ENCODE measurements at regions not wholly inside any gene's neighbourhood (a gene's known extent, or its start where the extent isn't known, plus 50 kb on each side); places are given as distances from the start of the nearest gene placed in this dataset.

GRCh38 chr14:48008646-48009045, 333.2 kb upstream of the MDGA2 start:
- ATAC-seq (no peak), DNase-seq (no peak)
- Mint-ChIP-seq H3K9me3 (peaks cover 16% of the 10 kb centered on the region), H3K4me3 (no peak overlapping the region), H3K27me3 (ENCODE audit: low read depth) (no peaks in the 10 kb centered on the region), H3K4me1 (ENCODE audit: low read depth) (no peaks in the 10 kb centered on the region), H3K36me3 (ENCODE audit: insufficient read depth) (no peaks in the 10 kb centered on the region)

DNA sequence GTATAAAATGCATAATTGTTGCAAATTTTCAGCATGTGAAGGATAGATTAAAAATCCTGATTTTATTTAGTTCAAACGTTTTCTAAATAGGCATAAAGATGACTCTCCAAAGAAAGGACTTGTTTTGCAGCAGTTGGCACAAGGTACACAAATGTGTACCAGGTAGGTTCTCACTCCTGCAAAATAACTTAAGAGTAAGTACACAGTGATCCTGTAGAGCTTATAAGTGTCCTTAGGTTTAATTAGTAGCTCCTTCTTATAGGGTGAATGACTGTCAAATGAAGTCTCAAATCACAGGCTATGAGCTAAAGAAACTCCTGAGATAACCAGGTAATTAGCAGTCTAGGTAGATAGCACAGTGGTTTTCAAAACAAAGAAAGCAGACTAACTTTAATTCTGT, 330.6 kb upstream of the MDGA2 start:
- DNase-seq (no peak), ATAC-seq (no peak)
- Mint-ChIP-seq H3K9me3 (peaks cover 9% of the 10 kb centered on the region), H3K4me1 (ENCODE audit: low read depth) (no peaks in the 10 kb centered on the region), H3K36me3 (ENCODE audit: insufficient read depth) (no peaks in the 10 kb centered on the region), H3K27me3 (ENCODE audit: low read depth) (no peaks in the 10 kb centered on the region), H3K4me3 (no peak overlapping the region)

- H3K4me3 Mint-ChIP-seq: no peak overlapping the region
- DNase-seq: no peak
- no peaks in the 10 kb centered on the region for H3K36me3 Mint-ChIP-seq (ENCODE audit: insufficient read depth)
- no peaks in the 10 kb centered on the region for H3K27me3 Mint-ChIP-seq (ENCODE audit: low read depth)
- peaks cover 15% of the 10 kb centered on the region for H3K9me3 Mint-ChIP-seq
- no peaks in the 10 kb centered on the region for H3K4me1 Mint-ChIP-seq (ENCODE audit: low read depth)
- no peak for ATAC-seq
Observed at GRCh38 chr14:47993883-47994282, 318.5 kb upstream of the MDGA2 start.

DNA sequence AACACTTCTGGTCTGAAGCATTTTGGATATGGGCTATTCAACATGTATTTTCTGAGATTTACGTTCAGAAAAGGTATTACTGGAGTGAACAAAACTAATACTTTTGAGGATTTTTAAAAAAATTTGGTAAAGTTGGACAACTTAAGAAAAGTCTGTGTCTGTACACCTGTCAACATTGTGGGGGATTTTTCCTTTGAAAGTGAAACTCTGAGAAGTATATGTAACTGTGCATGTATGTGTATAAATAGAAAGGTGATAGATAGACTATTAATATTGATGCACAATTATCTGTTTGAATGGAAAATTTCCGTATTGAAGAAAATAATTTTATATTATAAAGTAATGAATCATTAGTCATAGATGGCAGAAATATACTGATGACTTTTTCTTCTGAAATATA, 312.8 kb upstream of the MDGA2 start:
- peaks cover 7% of the 10 kb centered on the region for H3K9me3 Mint-ChIP-seq
- ATAC-seq (no peak), DNase-seq (no peak)
- H3K4me1 Mint-ChIP-seq (ENCODE audit: low read depth): no peaks in the 10 kb centered on the region
- no peaks in the 10 kb centered on the region for H3K27me3 Mint-ChIP-seq (ENCODE audit: low read depth)
- H3K4me3 Mint-ChIP-seq: no peak overlapping the region
- no peaks in the 10 kb centered on the region for H3K36me3 Mint-ChIP-seq (ENCODE audit: insufficient read depth)

GRCh38 chr14:47978871-47979270, 303.5 kb upstream of the MDGA2 start:
- no peak overlapping the region for H3K4me3 Mint-ChIP-seq
- H3K9me3 Mint-ChIP-seq: peaks cover 8% of the 10 kb centered on the region
- no peaks in the 10 kb centered on the region for H3K27me3 Mint-ChIP-seq (ENCODE audit: low read depth)
- no peaks in the 10 kb centered on the region for H3K4me1 Mint-ChIP-seq (ENCODE audit: low read depth)
- ATAC-seq: no peak
- no peak for DNase-seq
- no peaks in the 10 kb centered on the region for H3K36me3 Mint-ChIP-seq (ENCODE audit: insufficient read depth)

GRCh38 chr14:47976139-47976538, 300.7 kb upstream of the MDGA2 start:
- ATAC-seq: no peak
- no peak for DNase-seq
- Mint-ChIP-seq H3K9me3 (peaks cover 16% of the 10 kb centered on the region), H3K27me3 (ENCODE audit: low read depth) (no peaks in the 10 kb centered on the region), H3K4me3 (no peak overlapping the region), H3K4me1 (ENCODE audit: low read depth) (no peaks in the 10 kb centered on the region), H3K36me3 (ENCODE audit: insufficient read depth) (no peaks in the 10 kb centered on the region)

- H3K27me3 Mint-ChIP-seq (ENCODE audit: low read depth): no peaks in the 10 kb centered on the region
- no peaks in the 10 kb centered on the region for H3K4me1 Mint-ChIP-seq (ENCODE audit: low read depth)
- H3K9me3 Mint-ChIP-seq: peaks cover 4% of the 10 kb centered on the region
- ATAC-seq (no peak), DNase-seq (no peak)
- H3K36me3 Mint-ChIP-seq (ENCODE audit: insufficient read depth): no peaks in the 10 kb centered on the region
- H3K4me3 Mint-ChIP-seq: no peak overlapping the region
Observed at GRCh38 chr14:47966076-47966810, 290.8 kb upstream of the MDGA2 start.

DNA sequence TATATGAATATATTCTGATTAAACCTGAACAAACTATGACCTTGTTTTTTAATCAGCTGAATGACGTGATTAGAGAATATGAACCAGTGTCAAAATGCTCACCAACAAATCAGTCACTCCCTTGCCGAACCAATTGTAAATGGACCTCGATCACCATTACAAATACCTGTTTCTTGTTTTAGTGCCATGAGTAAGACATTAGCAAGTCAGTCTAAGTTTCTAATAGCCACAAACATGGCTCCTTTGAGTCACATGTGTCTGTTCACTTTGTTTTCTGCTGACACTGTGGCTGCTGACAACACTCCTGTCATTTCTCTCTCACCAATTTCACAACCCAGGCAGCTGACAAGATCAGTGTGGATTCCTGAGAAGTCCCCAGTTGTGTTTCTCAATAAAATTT, 286.2 kb upstream of the MDGA2 start:
- Mint-ChIP-seq H3K4me3 (no peak overlapping the region), H3K27me3 (ENCODE audit: low read depth) (no peaks in the 10 kb centered on the region), H3K4me1 (ENCODE audit: low read depth) (no peaks in the 10 kb centered on the region), H3K9me3 (peaks cover 4% of the 10 kb centered on the region), H3K36me3 (ENCODE audit: insufficient read depth) (no peaks in the 10 kb centered on the region)
- DNase-seq (no peak), ATAC-seq (no peak)

GRCh38 chr14:47959740-47960139, 284.3 kb upstream of the MDGA2 start:
- Mint-ChIP-seq H3K36me3 (ENCODE audit: insufficient read depth) (no peaks in the 10 kb centered on the region), H3K4me3 (no peak overlapping the region), H3K27me3 (ENCODE audit: low read depth) (no peaks in the 10 kb centered on the region), H3K4me1 (ENCODE audit: low read depth) (no peaks in the 10 kb centered on the region), H3K9me3 (peaks cover 4% of the 10 kb centered on the region)
- ATAC-seq (no peak), DNase-seq (no peak)

GRCh38 chr14:47949006-47949405, 273.6 kb upstream of the MDGA2 start:
- no peaks in the 10 kb centered on the region for H3K9me3 Mint-ChIP-seq
- no peak overlapping the region for H3K4me3 Mint-ChIP-seq

GRCh38 chr14:47935332-47935731, 259.9 kb upstream of the MDGA2 start:
- peaks cover 4% of the 10 kb centered on the region for H3K9me3 Mint-ChIP-seq
- H3K27me3 Mint-ChIP-seq (ENCODE audit: low read depth): no peaks in the 10 kb centered on the region
- H3K36me3 Mint-ChIP-seq (ENCODE audit: insufficient read depth): no peaks in the 10 kb centered on the region
- H3K4me3 Mint-ChIP-seq: no peak overlapping the region
- DNase-seq: no peak
- H3K4me1 Mint-ChIP-seq (ENCODE audit: low read depth): no peaks in the 10 kb centered on the region
- ATAC-seq: no peak

More at GRCh38 chr14:47949006-47949405, 273.6 kb upstream of the MDGA2 start:
- ATAC-seq: no peak
- Mint-ChIP-seq H3K27me3 (ENCODE audit: low read depth) (no peaks in the 10 kb centered on the region), H3K4me1 (ENCODE audit: low read depth) (no peaks in the 10 kb centered on the region), H3K36me3 (ENCODE audit: insufficient read depth) (no peaks in the 10 kb centered on the region)
- no peak for DNase-seq

GRCh38 chr14:47929334-47929733, 253.9 kb upstream of the MDGA2 start:
- ATAC-seq (no peak), DNase-seq (no peak)
- Mint-ChIP-seq H3K36me3 (ENCODE audit: insufficient read depth) (no peaks in the 10 kb centered on the region), H3K4me3 (no peak overlapping the region), H3K27me3 (ENCODE audit: low read depth) (no peaks in the 10 kb centered on the region), H3K4me1 (ENCODE audit: low read depth) (no peaks in the 10 kb centered on the region), H3K9me3 (peaks cover 9% of the 10 kb centered on the region)

- Mint-ChIP-seq H3K27me3 (ENCODE audit: low read depth) (no peaks in the 10 kb centered on the region), H3K36me3 (ENCODE audit: insufficient read depth) (no peaks in the 10 kb centered on the region), H3K9me3 (peaks cover 8% of the 10 kb centered on the region), H3K4me3 (no peak overlapping the region), H3K4me1 (ENCODE audit: low read depth) (no peaks in the 10 kb centered on the region)
- DNase-seq: no peak
- ATAC-seq: no peak
Observed at GRCh38 chr14:47921133-47921532, 245.7 kb upstream of the MDGA2 start.

GRCh38 chr14:47919997-47920396, 244.6 kb upstream of the MDGA2 start:
- H3K4me3 Mint-ChIP-seq: no peak overlapping the region
- no peak for DNase-seq
- H3K9me3 Mint-ChIP-seq: peaks cover 4% of the 10 kb centered on the region
- ATAC-seq: no peak
- H3K36me3 Mint-ChIP-seq (ENCODE audit: insufficient read depth): no peaks in the 10 kb centered on the region
- no peaks in the 10 kb centered on the region for H3K27me3 Mint-ChIP-seq (ENCODE audit: low read depth)
- H3K4me1 Mint-ChIP-seq (ENCODE audit: low read depth): no peaks in the 10 kb centered on the region

- Mint-ChIP-seq H3K36me3 (ENCODE audit: insufficient read depth) (no peaks in the 10 kb centered on the region), H3K9me3 (peaks cover 4% of the 10 kb centered on the region), H3K4me3 (no peak overlapping the region), H3K27me3 (ENCODE audit: low read depth) (no peaks in the 10 kb centered on the region), H3K4me1 (ENCODE audit: low read depth) (no peaks in the 10 kb centered on the region)
- no peak for DNase-seq
- no peak for ATAC-seq
Observed at GRCh38 chr14:47919334-47919846, 244.0 kb upstream of the MDGA2 start.
